Calu3 (cell line): ENCODE measurements at regions not wholly inside any gene's neighbourhood (a gene's known extent, or its start where the extent isn't known, plus 50 kb on each side); places are given as distances from the start of the nearest gene placed in this dataset.

Source experiments
- BruUV-seq: library from RNA; stranded (reverse); fragments of 400-500 nt; replicated peaks from 2 replicates; lab custom pipeline; 2021; lab: Mats Ljungman, UMichigan
- CTCF ChIA-PET: fragments of 300-600 bp; sonication (Branson Sonifier 250); formaldehyde crosslinking; loops from one replicate; lab custom pipeline; 2022; ENCODE audit warnings: antibody characterized with exemption; lab: Charles Lee
- DNase-seq: peaks from one replicate; pipeline ENCODE4 v3.0.0; 2022
- H3K27ac Mint-ChIP-seq: one replicate; pipeline ENCODE4 v1.8.0; 2022; ENCODE audit warnings: mixed read lengths; ENCODE audit not compliant: unreplicated experiment
- H3K27me3 Mint-ChIP-seq: one replicate; pipeline ENCODE4 v1.8.0; 2022; ENCODE audit warnings: mixed read lengths; ENCODE audit not compliant: unreplicated experiment
- H3K36me3 Mint-ChIP-seq: one replicate; pipeline ENCODE4 v1.8.0; 2022; ENCODE audit warnings: mild to moderate bottlenecking, moderate library complexity, mixed read lengths; ENCODE audit not compliant: insufficient read depth, unreplicated experiment
- H3K4me1 Mint-ChIP-seq: one replicate; pipeline ENCODE4 v1.8.0; 2022; ENCODE audit warnings: mild to moderate bottlenecking, low read depth, mixed read lengths; ENCODE audit not compliant: unreplicated experiment
- H3K4me3 Mint-ChIP-seq: one replicate; pipeline ENCODE4 v1.8.0; 2022; ENCODE audit warnings: mild to moderate bottlenecking, low read depth, moderate library complexity, mixed read lengths; ENCODE audit not compliant: unreplicated experiment
- H3K9me3 Mint-ChIP-seq: one replicate; pipeline ENCODE4 v1.8.0; 2022; ENCODE audit warnings: low read depth, mixed read lengths; ENCODE audit not compliant: unreplicated experiment
- intact Hi-C: fragments of 100-400 bp; cut with micrococcal nuclease; formaldehyde crosslinking; loops from one replicate; pipeline ENCODE4 v1.10.0; 2022; ENCODE audit not compliant: unreplicated experiment
- TF ChIP-seq, protein P1 (sequence below): fragments of 200-600 bp; IDR thresholded peaks from one replicate; pipeline ENCODE4 v1.8.0; 2022; ENCODE audit warnings: antibody characterized with exemption; ENCODE audit not compliant: unreplicated experiment

DNA sequence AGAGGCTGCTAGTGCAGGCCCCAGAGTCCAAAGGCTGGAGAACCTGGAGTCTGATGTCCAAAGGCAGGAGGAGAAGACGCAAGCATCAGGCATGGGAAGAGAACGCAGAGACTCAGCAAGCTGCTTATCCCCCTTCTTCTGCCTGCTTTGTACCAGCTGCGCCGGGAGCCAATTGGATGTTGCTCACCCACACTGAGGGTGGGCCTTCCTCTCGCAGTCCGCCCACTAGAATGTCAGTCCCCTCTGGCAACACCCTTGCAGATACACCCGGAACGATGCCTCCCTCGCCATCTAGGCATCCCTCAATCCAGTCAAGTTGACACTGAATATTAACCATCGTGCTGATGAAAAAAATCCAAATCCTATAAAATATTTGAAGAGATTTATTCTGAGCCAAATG, 141.6 kb downstream of the TWIST2 start:
- Mint-ChIP-seq H3K27ac (no peak overlapping the region), H3K4me3 (no peak overlapping the region), H3K9me3 (peaks cover 8% of the 10 kb centered on the region), H3K4me1 (no peaks in the 10 kb centered on the region), H3K27me3 (no peaks in the 10 kb centered on the region), H3K36me3 (no peaks in the 10 kb centered on the region)
- CTCF ChIA-PET = no interaction called here
- no peak for DNase-seq
- no TSS peak for BruUV-seq
- TF ChIP-seq, protein P1, sequence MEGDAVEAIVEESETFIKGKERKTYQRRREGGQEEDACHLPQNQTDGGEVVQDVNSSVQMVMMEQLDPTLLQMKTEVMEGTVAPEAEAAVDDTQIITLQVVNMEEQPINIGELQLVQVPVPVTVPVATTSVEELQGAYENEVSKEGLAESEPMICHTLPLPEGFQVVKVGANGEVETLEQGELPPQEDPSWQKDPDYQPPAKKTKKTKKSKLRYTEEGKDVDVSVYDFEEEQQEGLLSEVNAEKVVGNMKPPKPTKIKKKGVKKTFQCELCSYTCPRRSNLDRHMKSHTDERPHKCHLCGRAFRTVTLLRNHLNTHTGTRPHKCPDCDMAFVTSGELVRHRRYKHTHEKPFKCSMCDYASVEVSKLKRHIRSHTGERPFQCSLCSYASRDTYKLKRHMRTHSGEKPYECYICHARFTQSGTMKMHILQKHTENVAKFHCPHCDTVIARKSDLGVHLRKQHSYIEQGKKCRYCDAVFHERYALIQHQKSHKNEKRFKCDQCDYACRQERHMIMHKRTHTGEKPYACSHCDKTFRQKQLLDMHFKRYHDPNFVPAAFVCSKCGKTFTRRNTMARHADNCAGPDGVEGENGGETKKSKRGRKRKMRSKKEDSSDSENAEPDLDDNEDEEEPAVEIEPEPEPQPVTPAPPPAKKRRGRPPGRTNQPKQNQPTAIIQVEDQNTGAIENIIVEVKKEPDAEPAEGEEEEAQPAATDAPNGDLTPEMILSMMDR = no peak
- intact Hi-C loops = no loop called here

DNA sequence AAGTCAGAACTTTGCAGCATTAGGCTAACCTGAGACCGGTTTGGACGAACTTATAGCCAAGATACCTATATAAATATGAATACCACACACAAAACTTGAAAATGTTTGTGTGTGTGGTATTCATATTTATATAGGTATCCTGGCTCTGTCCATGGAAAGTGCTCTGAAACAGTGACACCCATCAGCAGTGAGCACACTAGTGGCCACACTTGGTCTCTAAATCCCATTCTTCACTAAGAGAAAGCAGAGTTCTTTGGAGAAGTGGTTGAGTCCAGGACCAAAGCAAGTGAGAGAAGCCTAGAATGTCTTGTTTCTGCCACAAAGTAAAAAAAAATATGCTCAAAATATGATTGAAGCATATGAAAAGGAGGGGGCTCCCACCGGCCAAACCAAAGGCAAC, 146.5 kb downstream of the TWIST2 start:
- TF ChIP-seq, protein P1 = no peak
- no peak for DNase-seq
- CTCF ChIA-PET = no interaction called here
- Mint-ChIP-seq H3K4me3 (no peak overlapping the region), H3K4me1 (no peaks in the 10 kb centered on the region), H3K27me3 (peaks cover 21% of the 10 kb centered on the region), H3K9me3 (peaks cover 14% of the 10 kb centered on the region), H3K27ac (no peak overlapping the region), H3K36me3 (no peaks in the 10 kb centered on the region)
- no TSS peak for BruUV-seq
- intact Hi-C loops = no loop called here

DNA sequence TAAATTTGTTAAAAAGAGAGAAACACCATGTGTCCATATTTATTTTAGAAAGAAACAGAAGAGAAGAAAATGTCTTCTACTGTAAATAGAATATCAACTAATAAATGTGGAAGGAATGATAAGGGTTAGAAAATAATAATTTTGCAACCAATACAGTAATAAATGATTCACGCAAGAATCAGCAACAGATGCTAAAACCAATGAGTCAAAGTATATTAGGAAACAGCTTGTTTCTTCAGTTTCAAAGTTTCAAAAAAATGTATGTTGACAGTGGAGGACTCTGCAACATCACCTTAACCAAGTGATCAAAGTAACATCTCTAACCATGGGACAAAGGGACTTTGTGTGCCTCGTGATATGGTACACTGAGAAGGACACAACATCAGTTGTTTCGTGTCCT, 147.0 kb downstream of the TWIST2 start:
- TF ChIP-seq, protein P1 = no peak
- no TSS peak for BruUV-seq
- H3K36me3 Mint-ChIP-seq = no peaks in the 10 kb centered on the region
- H3K4me3 Mint-ChIP-seq = no peak overlapping the region
- H3K4me1 Mint-ChIP-seq = no peaks in the 10 kb centered on the region
- peaks cover 22% of the 10 kb centered on the region for H3K27me3 Mint-ChIP-seq
- DNase-seq = no peak
- peaks cover 14% of the 10 kb centered on the region for H3K9me3 Mint-ChIP-seq
- CTCF ChIA-PET = no interaction called here
- intact Hi-C loops = no loop called here
- no peak overlapping the region for H3K27ac Mint-ChIP-seq

DNA sequence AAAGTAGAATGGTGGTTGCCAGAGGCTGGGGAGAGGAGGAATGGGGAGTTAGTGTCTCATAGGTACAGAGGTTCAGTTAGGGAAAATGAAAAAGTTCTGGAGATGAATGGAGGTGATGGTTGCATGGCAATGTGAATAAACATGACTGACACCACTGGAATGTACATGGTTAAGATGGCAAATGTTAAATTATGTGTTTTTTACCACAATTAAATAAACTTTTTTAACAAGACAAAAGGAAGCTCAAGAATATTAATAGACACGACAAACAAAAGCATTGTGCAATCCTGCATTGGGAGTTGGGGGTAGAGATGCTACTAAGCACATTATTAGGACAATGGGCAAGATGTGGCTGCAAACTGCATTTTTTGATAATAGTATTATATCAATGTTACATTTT, 147.7 kb downstream of the TWIST2 start:
- intact Hi-C loops = no loop called here
- H3K27ac Mint-ChIP-seq = no peak overlapping the region
- DNase-seq = no peak

More for the DNA sequence above, 147.7 kb downstream of the TWIST2 start:
- no TSS peak for BruUV-seq
- Mint-ChIP-seq H3K36me3 (no peaks in the 10 kb centered on the region), H3K27me3 (peaks cover 22% of the 10 kb centered on the region), H3K4me1 (no peaks in the 10 kb centered on the region), H3K4me3 (no peak overlapping the region), H3K9me3 (peaks cover 14% of the 10 kb centered on the region)
- CTCF ChIA-PET = interaction anchor here (0.6 kb wide), 1 partner anchor 668 kb away, joined by 3 read pairs; no protein-coding TSS in a partner anchor
- TF ChIP-seq, protein P1 = no peak
